Inferior parietal cortex (tissue), 1 donor: ENCODE measurements at regions not wholly inside any gene's neighbourhood (a gene's known extent, or its start where the extent isn't known, plus 50 kb on each side); places are given as distances from the start of the nearest gene placed in this dataset.
"Not testable (repeated sequence)": the region's sequence is repeated elsewhere in the genome, so short reads cannot be mapped to it uniquely, and the experiment has no call there.

Experiments used
- DNase-seq: peaks from one replicate; pipeline ENCODE4 v3.0.0-alpha.2; 2016; ENCODE audit errors: extremely low spot score

GRCh38 chr12:34303091-34303870 is 281.0 kb downstream of the ALG10 start:
- no peak for DNase-seq

- DNase-seq = no peak
Observed at GRCh38 chr12:34304001-34304400, 281.7 kb downstream of the ALG10 start.

GRCh38 chr12:34304546-34304945 is 282.2 kb downstream of the ALG10 start:
- no peak for DNase-seq

GRCh38 chr12:34305176-34305575 is 282.9 kb downstream of the ALG10 start:
- no peak for DNase-seq

GRCh38 chr12:34306133-34306830 is 284.0 kb downstream of the ALG10 start:
- DNase-seq = no peak

- DNase-seq = not testable (repeated sequence)
Observed at GRCh38 chr12:34309806-34310804, 287.8 kb downstream of the ALG10 start.

- no peak for DNase-seq
Observed at GRCh38 chr12:34311337-34311736, 289.0 kb downstream of the ALG10 start.

- DNase-seq = no peak
Observed at GRCh38 chr12:34327671-34328070, 305.4 kb downstream of the ALG10 start.

GRCh38 chr12:34333337-34333736 is 311.0 kb downstream of the ALG10 start:
- DNase-seq = no peak

- DNase-seq = no peak
Observed at GRCh38 chr12:34334538-34334937, 312.2 kb downstream of the ALG10 start.

GRCh38 chr12:34334953-34335743 is 312.9 kb downstream of the ALG10 start:
- no peak for DNase-seq

GRCh38 chr12:34335819-34336262 is 313.5 kb downstream of the ALG10 start:
- DNase-seq = no peak

GRCh38 chr12:34336619-34337465 is 314.5 kb downstream of the ALG10 start:
- no peak for DNase-seq

GRCh38 chr12:34338751-34339150 is 316.5 kb downstream of the ALG10 start:
- no peak for DNase-seq

GRCh38 chr12:34339922-34340321 is 317.6 kb downstream of the ALG10 start:
- no peak for DNase-seq

GRCh38 chr12:34340534-34341361 is 318.5 kb downstream of the ALG10 start:
- DNase-seq = no peak

- no peak for DNase-seq
Observed at GRCh38 chr12:34341362-34341733, 319.1 kb downstream of the ALG10 start.

GRCh38 chr12:34342048-34342447 is 319.8 kb downstream of the ALG10 start:
- no peak for DNase-seq

GRCh38 chr12:34343345-34343744 is 321.0 kb downstream of the ALG10 start:
- no peak for DNase-seq
